CD4-positive, alpha-beta T cell treated with Interleukin-4 for 4 hours (primary cell): ENCODE measurements at regions not wholly inside any gene's neighbourhood (a gene's known extent, or its start where the extent isn't known, plus 50 kb on each side); places are given as distances from the start of the nearest gene placed in this dataset.

Experiments used
- DNase-seq: peaks from one replicate; pipeline ENCODE4 v3.0.0-alpha.2; 2020

DNA sequence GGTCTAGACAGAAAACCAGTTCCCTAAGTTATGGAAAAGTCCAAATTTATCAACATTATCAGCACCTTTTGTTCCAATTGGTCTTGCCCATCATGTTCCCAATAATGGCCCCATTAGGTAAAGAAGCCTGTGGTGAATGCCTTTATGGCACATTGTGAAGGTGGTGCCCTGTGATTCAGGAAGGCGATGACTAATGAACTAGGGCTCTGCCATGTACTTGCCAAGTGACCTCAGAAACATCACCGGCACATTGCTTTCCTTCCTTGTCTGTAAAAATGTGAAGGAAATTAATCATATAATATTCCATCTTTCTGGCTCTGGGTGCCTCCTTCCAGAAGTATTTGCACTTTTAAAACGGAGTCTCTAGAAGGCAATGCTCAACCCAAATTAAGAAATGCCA is 132.3 kb downstream of the UNC5CL start:
- DNase-seq = no peak

DNA sequence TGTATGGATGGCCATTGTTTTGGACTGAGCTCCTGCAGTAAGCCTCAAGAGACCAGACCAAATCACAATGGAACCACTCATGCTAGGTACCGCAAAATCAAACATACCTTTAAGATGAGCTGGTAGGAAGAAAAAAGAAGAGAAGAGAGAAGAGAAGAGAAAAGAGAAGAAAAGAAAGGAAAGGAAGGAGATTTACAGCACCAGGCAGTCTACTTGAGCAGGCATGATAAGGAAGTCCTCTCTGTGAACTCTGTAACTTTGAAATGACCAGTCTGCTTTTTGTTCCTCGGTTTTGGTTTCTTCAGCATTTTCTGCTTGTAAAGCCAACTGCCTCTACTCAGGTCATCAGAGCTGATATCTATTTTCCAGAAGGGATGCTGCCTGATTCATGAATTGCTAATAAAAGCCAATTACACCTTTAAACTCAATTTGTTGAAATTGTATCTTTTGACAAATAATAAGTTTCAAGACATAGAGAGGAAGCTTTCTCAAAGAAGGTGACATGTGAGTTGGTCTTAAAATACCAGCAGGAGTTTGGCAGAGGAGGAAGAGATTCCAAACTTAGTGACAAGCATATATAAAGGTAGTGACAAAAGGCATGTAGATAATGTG is 134.3 kb downstream of the UNC5CL start:
- DNase-seq = no peak

DNA sequence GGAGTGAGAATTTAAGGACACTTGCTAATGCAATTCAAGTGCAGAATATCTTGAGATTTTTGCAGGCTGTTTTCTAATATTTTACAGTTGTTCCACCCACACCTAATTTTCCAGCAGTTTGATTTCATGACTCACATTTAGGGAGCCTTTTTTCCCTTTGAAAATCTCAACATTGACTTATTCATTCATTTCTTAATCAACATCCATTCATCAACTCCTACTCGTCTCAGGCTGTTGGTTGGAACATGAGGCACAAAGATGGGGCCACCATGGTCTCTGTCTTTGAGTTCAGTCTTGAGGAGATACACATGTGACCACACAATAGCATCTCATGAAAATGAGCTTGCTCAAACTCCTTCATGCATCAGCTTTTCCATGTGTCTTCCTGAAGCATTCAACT is 135.6 kb downstream of the UNC5CL start:
- DNase-seq = no peak

DNA sequence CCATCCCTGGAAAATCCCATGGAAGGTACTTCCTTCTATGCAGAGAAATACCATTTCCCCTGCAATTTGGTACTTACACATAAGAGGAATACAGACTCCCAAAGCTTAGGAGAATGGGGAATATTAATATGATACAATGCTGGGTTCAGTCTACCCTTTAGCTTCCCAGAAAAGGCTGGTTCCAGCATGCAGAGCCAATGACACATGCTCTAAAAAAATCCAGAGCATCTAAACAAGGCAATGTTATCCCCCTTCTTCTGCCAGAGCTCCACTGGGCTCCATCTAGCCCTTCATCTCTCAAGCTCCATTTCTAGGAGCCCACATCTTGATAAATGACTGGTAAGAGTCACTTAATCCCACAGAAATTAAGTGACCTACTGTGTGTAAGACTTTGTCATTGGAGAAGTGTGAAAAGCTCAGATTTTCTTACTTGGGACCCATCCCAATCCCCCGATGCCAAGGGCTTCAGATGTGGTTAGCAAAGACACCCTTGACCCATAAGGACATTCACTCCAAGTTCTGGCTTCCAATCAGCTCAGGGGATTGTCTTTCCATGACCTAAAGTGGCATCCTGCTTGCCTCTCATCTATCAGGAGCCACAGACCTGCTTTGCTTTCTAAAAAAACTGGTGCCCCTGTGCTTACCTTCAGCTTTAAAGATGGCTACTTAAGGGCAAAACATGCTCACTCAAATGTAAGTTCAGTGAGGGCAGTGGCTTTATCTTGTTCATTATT is 137.5 kb downstream of the UNC5CL start:
- DNase-seq = no peak

DNA sequence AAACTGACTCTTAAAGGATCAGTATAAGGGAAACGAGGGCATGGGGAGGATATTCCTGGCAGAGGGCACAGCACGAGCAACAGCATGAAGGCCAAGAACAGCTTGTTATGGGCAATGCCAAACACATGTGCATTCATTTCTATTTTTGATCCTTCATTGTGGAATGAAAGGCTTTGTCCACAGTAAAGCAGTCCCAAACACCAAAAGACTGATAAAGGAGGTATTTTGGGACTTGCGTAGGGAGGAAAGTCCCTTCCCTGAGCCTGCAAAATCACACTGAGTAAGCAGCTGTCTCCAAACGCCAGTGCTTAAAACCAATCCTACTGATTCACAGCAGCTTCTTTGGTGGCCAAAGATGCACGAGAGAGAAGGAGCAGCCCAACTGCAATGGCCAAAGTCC is 138.2 kb downstream of the UNC5CL start:
- DNase-seq = no peak

DNA sequence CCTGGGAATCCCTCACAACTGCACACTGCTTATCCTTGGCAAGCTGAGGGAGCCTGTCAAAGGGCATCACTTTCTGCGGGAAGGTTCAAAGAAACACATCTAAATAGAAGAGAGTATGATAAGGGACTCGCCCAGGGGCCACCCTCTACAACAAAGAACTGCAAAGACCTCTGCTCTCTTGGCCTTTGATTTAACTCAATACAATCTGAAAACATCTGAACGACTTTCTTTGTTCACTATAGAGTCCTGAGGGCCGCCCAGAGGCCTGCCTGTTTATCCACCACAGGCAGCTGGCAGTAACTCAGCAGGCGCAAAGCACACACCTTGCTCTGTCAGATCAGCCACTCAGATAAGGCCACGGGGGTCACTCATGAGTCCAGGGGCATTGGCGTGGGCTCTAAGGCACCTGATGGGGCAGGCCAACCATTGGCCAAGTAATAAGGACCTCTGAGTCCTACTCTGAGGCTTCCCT is 139.3 kb downstream of the UNC5CL start:
- DNase-seq = no peak

DNA sequence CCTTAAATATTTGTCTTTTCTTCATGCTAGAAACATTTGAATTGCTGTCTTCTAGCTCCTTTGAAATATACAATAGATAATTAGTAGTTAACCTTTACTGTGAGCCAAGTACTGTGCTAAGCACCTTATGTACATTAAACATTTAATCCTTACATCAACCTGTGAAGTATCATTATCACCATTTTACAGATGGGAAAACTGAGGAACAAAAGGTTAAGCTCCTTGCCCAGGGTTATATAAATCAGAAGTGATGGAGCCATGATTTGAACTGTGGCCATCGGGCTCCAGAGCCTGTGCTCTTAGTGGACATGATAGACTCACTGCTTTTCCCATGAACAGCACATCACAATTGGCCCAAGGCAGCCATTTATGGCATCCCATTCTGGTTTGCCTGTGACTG is 140.9 kb downstream of the UNC5CL start:
- DNase-seq = no peak

DNA sequence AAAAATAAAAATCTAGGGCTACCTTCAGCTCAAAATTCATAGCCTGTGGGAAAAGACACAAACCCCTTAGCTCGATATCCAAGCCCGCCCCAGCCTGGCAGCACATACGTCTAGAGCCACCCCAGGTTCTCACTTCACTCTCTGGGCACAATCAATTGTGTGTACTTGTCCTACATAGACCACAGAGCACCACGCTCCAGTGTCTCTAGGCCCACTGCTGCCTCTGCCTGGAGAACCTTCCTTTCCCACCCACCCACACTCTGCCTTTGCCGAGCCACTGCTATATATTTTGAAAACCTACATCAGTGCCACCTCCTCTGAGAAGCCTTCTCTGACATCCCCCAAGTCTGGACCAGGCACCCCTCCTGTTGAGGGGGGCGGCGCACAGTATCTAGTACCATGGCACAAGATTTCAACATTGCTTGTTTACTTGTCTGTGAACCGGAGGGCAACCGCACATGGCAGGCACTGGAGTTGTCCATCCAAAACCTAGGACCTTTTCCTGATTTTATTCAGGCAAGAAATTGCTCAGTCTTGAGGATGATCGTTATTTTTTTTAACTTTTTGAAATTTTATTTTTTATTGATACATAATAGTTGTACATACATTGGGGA is 141.5 kb downstream of the UNC5CL start:
- DNase-seq = no peak

DNA sequence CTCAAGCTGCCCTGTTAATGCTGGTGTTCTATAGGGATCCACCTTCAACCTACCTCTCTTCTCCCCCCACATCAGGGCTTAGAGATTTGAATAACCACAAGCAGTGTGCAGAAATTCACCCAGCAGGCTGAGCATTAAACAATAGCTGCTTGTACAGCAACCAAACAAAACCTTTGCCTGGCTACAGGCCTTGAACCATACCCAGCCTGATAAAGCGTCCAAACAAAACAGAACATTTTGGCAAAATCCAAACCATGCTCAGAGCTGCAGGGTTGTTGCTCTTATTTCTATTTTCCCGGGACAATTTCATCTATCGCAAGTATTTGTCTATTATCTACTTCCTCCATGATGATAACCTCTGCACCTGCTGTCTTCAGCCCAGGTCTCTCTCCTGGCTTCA is 142.3 kb downstream of the UNC5CL start:
- DNase-seq = no peak

DNA sequence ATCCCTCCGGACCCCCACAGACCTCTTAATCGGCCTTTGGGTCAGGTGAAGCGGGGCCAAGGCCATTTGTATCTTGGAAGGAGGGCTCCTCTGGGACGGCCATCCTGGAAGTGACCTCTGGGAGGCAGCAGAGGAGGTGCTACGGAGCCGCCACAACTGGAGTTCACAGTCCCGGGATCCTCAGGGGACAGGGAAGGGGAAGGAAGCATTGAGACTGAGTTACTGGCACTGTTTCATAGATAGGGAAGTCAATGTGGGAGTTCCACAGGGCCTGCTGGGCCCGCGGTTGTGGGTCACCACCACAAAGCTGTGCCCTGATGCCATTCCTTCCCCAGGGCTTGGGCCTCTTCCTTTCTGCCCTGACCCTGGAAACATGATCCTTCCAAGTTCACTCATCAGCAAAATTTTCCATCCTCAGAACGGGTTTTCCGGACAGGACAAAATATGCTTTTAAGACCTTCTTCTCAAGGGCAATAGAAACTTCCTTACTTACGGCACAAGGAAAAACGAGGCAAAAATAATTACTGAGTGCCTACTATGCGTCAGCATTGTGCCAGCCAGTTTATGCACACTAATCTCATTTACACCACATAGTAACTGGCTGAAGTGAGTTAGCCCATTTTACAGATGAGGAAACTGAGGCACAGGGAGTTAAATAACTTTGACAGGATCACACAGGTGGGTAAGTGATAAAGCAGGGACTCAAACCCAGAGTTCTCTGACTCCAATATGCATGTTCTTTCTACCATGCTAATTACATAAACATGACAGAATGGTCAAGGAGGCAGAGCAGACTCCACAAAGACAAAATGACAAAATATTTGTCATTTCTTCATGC is 143.8 kb downstream of the UNC5CL start:
- no peak for DNase-seq

DNA sequence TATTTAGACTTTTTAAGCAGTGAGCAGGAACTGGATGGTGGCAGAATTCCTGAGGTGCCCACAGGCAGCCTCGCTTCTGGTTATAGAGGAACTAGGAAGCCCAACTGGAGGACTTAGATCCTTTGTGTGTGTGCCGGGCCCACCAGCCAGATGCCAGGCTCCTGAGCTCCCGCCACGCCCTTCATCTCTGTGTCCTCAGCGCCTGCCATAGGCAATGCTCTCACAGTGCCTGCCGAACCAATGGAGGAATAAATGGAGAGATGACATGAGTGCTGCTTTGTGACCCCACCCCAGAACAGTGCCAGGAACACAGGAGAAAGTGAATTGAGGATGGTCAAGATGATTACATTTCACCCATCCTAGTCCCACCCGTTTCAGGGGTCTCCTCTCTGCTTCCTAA is 146.0 kb downstream of the UNC5CL start:
- DNase-seq = no peak

DNA sequence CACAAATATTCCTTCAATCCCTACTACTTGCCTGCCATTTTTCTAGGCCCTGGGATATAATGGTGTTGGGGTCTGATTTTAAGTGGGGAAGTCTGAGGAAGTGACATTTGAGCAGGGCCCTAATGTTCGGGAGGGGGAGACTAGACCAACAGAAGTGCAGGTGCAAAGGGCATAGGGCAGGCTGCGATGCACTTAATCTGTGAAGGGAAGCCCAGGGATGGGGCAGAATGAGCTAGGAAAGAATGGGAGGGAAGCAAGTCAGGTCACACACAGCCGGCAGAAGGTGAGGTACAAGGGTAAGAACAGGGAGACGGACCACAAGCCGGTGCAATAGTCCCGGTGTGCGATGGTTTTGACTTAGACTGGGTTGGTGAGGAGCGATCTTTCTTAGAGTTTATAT is 146.8 kb downstream of the UNC5CL start:
- no peak for DNase-seq

DNA sequence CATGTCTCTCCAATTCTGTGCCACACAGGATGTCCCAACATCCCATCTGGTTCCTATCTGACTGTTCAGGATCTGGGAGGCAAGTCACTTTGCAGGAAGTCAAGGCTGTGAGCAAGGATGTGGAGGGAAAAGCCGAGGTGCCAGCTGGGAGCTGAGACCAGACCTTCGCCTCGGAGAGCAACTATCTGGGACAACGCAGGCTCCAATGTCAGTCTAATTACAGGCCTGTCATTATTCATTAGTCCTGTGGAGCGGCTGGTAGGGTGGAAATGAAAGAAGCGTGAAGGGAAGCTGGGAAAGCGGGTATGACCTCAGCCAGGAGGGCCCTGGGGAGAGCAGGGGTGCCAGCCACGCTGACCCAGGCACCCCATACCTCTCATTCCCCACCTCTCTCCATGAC is 147.3 kb downstream of the UNC5CL start:
- no peak for DNase-seq

DNA sequence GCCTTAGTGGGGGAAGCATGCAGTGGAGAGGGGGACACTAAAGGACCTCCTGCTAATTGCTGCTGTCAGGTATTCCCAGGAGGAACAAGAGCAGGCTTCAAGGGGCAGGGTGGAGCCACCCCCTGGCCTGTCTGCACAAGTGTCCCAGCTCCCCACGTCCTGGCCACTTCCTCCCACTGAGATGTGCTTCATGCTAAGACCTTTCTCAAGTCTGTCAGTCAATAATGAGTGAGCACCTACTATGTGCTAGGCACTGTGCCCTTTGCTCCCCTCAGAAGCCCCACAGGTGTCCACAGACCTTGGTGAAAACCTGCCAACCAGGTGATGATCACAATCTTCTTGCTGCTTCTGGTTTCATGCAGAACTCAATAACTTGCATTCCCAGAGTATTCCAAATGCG is 147.9 kb downstream of the UNC5CL start:
- DNase-seq = no peak

DNA sequence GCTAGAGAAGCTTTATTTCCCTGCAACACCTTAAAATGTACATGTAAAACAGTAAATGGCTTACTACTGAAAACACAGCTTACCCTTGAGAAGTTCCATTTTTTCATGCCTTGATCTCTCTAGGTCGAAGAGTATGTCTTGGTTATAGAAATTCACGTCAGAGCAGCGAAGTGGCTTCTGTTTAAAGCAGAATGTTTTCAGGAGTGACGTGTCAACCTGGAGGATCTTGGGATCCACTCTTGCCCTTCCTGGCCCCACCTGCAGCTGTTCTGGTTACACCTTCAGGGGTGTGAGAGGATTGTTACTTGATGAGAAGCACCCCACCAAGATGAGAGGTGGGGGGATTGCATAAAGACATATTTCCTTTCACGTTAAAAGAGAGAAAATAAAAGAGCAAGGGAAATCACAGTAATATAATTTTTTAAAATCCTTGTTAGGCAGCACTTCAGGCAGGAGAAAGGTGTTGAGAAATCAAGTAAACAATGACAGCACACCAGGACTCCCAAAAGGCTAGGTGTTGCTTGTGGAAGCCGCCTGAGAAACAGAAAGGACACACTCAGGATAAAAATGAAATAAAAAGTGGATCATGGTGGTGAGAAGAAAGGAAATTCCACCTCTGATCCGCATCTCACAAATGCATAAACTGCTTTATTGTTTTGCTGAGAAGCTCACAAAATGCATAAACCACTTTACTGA is 149.7 kb downstream of the UNC5CL start:
- DNase-seq = no peak

DNA sequence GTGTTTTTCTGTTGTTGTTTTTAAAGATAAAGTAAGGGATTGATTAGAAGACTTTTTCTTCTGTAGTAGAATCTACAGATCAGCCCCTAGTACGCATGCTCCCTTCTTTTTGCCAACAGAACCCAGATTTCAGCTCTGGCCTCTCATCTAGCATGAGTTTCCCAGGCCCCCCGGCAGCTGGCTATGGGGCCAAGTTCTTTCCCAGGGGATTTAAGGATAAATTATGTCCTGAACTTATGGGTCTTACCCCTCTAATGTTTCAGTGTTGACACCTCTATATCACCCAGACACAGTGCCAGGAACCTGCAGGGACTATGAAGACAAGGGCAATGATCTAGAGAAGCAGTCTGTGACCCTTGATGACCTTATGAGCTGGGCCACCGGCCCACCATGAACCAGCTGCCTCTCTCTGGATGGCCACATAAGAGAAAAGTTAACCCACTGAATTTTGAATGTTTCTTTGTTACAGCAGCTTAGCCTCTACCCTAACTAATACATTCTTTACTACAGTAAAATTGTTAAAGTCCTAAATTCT is 150.5 kb downstream of the UNC5CL start:
- DNase-seq = no peak

DNA sequence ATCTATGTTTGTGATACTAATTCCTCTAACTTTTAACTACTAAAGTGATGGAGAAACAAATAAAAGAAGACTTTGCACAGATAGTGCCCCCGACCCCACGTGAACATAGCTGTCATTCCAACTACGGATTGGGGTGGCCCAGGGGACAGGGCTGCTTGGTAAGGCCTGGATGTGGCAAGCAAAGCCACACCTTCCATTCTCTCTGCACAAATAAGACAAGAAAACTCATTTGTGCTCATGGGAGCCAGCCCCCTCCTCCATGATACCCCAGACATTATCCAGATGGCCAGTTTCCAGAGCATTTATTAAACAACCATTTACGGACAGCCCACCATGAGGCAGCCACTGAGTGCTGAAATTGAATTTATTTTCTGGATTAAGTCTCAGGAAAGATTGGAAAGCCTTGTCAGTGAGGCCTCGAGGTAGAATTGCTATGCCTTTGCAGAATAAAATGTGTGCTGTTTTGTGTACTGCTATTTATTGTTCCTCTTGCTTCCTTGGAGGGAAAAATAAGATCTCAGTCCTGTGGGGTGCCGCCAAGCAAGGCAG is 151.2 kb downstream of the UNC5CL start:
- DNase-seq = no peak

DNA sequence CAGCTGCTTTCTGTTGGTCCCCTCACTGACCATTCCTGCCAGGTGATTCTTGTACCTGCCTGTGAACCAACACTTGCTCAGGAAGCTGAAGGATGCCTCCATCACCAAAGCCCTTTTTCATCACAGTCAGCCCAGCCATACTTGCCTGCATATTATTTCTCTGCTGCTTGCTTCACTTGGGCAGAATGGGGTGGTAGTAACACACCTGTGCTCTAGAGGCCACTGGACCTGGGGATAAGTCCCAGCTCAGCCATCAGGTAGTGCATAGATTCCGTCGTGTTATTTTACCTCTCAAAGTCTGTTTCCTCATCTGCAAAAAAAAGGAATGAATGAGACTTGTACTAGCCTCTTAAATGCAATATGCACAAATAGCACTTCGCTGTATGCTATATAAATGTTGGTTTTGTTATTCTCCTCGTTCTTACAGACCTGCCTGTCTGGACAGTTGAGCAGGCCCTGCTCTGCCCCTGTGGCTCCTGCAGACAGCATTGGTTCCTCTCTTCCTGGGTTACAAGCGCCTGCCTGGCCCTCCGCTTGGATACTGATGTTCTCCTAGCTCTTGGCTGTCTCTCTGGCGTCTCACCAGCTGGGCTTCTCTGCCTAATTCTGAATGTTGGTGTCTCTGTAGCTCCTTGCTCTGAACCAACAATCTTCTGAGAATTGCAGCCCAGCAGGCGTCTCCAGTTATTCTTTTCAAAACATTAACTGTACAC is 151.8 kb downstream of the UNC5CL start:
- DNase-seq = no peak

DNA sequence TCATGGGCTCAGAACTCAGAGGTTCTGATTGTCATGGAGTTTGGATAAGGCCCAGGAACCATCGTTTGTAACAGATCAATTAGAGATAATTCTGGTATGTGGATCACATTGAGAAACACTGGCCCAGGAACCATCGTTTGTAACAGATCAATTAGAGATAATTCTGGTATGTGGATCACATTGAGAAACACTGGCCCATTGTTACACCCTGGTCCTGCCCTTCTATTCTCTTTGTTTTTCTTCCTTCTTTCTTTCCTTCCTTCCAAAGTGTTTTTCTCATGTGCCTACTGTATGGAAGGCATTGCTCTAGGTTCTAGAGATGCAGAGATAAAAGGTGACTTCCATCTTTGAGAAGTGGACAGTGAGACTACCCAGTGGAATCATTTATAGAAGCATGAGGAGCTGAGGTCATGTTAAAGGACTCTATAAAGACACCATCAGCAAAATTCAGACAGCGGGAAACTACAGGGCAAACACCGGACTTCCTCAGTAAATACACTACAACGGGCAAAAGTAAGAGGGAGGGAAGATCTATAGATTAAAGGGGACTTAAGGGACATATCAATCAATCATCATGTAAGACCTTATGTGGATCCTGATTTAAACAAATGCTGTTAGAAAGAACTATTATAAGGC is 153.8 kb downstream of the UNC5CL start:
- no peak for DNase-seq

DNA sequence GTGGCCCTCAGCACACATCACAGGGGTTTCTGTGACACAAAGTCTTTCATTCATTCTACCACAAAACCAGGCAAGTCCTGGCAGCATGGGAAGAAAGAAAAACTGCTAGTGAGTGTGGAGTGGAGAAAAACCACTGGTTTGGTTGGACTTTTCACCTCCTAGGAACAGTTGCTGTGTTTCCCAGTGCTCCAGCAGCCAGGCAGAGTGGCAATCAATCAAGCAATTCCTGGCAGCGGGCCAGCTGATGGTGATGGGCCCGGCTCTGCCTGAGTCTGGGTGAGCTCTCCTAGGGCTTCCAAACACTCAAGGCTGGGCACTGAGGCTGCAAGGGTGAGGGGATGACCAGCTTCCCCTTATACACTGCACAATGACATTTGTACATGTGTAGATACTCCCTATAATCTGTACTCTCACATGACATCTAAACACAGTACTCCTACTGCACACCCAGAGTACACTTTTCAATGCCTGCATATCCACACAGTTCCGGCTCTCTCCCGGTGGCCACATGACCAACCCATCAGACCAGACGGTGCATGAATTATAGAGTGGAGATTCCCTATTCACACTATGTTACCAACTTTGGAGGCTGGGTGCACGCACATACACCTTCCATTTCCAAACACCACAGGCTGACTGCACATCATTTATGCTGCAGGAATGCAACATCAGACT is 156.6 kb downstream of the UNC5CL start:
- no peak for DNase-seq

DNA sequence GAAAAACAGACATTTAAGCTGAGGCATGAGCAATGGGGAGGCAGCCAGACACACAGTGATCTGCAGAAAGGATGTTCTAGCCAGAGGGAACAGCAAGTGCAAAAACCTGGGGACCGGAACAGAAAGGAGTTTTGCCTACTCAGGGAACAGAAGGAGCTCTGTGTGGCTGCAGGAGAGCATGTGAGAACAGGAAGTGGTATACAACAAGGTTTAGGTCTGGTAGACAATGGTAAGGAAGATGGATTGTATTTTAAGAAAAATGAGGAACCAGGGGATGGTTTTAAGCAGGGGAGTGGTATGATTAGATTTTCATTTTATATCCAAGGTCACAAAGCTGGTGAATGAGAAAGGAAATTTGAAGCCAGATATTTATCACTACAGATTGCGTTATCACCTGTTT is 157.5 kb downstream of the UNC5CL start:
- no peak for DNase-seq
